GM10248 (cell line): ENCODE measurements at regions not wholly inside any gene's neighbourhood (a gene's known extent, or its start where the extent isn't known, plus 50 kb on each side); places are given as distances from the start of the nearest gene placed in this dataset.

Experiments
- CTCF ChIA-PET: fragments of 300-600 bp; sonication (Branson Sonifier 250); formaldehyde crosslinking; extraction: SDS; loops from one replicate; lab custom pipeline; 2021; ENCODE audit warnings: antibody characterized with exemption; lab: Yijun Ruan, JAX
- POLR2A ChIA-PET: fragments of 350-650 bp; sonication (Branson Sonifier 250); formaldehyde crosslinking; extraction: SDS; loops from one replicate; lab custom pipeline; 2020; ENCODE audit warnings: antibody characterized with exemption; lab: Yijun Ruan, JAX
- DNase-seq: peaks from one replicate; pipeline ENCODE4 v3.0.0; 2012; ENCODE audit errors: extremely low spot score
- TF ChIP-seq, protein P1 (sequence below): IDR thresholded peaks from 2 replicates; pipeline ENCODE4 v1.5.1; 2012; ENCODE audit warnings: mild to moderate bottlenecking, low read depth; ENCODE audit errors: extremely low read depth, missing control alignments, control extremely low read depth

DNA sequence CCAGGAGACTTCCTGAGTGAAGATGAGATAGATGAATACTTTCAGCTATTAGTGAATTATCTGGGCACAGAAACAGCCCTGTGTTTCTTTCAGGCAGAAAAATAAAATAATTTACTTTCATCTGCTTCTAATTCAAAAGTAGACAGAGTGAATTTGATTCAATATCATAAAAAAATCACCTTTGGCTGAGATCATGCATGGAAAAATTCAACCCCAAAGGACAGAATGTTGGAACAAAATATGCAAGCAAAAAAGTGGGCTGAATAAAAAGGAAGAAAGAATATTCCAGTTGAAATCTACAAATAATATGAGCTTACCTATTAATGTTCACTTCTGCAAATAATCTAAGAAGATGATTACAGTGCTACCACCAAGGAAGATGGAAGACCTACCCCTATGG lies 546.9 kb downstream of the TFAP2B start:
- DNase-seq, result no peak
- POLR2A ChIA-PET, result no interaction called here

DNA sequence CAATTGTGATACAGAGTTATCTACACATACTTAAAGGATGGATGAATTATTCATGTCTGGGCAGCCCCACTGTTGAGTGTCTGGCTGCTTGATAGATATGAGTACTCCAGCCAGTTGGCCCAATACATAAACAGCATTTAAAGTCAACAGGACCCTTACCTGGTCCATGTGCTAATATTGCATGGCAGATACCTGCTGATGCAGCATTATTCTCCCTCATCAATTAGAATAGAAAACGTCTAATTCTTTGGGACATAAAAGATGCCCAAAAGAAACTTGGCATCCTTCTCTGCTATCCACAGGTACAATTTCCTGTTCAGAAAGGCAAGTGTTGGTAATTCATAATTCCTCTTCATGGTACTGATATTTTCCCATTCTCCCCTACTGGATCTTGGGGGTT lies 550.8 kb downstream of the TFAP2B start:
- POLR2A ChIA-PET, result no interaction called here
- CTCF ChIA-PET, result interaction anchor here (1.4 kb wide), 1 partner anchor 20 kb away, joined by 4 read pairs; no protein-coding TSS in a partner anchor
- DNase-seq, result no peak
- TF ChIP-seq, protein P1, sequence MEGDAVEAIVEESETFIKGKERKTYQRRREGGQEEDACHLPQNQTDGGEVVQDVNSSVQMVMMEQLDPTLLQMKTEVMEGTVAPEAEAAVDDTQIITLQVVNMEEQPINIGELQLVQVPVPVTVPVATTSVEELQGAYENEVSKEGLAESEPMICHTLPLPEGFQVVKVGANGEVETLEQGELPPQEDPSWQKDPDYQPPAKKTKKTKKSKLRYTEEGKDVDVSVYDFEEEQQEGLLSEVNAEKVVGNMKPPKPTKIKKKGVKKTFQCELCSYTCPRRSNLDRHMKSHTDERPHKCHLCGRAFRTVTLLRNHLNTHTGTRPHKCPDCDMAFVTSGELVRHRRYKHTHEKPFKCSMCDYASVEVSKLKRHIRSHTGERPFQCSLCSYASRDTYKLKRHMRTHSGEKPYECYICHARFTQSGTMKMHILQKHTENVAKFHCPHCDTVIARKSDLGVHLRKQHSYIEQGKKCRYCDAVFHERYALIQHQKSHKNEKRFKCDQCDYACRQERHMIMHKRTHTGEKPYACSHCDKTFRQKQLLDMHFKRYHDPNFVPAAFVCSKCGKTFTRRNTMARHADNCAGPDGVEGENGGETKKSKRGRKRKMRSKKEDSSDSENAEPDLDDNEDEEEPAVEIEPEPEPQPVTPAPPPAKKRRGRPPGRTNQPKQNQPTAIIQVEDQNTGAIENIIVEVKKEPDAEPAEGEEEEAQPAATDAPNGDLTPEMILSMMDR, result no peak

More for the DNA sequence above, 546.9 kb downstream of the TFAP2B start:
- CTCF ChIA-PET, result interaction anchor here (1.3 to 1.8 kb wide), 2 partner anchors 27 to 29 kb away, joined by 3 to 4 read pairs; no protein-coding TSS in a partner anchor
- TF ChIP-seq, protein P1, result no peak

DNA sequence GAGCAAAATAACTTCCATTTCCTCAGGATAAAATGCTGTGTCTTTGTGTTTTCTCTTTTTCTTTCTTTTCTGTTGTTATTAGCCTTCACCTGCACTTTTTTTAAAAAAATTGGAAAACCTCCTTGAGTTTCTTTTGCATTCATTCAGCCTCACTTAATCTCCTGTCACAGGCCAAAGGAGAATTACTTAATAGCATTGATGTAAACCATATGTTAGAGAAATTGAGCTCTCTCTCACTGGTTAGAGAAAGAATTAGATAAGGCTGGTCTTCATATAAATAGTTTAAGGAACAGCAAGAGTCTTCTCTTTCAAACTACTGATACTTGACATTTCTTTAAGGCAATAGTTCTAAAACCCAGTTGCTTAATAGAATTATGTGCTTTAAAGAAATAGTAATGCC lies 564.2 kb downstream of the TFAP2B start:
- DNase-seq, result no peak
- ChIA-PET CTCF (no interaction called here), POLR2A (no interaction called here)
- TF ChIP-seq, protein P1, result no peak

DNA sequence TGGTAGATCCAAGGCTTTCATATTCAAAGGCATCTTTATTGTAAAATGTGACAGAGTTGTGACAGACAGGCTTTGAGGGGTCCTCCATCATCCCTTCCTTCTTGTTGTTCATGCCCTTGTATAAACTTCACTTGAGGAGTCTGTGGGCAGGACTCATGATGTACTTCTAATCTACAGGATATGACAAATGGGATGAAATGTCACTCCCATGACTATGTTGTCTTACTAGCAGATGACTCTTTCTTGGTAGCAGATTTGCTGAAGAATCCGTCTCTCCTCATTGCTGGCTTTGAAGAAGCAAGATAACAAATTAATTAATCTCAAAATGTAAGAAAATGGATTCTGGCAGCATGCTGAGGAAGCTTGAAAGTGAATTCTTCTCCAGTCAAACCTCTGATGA lies 566.1 kb downstream of the TFAP2B start:
- ChIA-PET CTCF (interaction anchor here (1.1 to 1.2 kb wide), 2 partner anchors 9 kb away, joined by 4 read pairs; no protein-coding TSS in a partner anchor), POLR2A (no interaction called here)
- TF ChIP-seq, protein P1, result no peak
- DNase-seq, result no peak

DNA sequence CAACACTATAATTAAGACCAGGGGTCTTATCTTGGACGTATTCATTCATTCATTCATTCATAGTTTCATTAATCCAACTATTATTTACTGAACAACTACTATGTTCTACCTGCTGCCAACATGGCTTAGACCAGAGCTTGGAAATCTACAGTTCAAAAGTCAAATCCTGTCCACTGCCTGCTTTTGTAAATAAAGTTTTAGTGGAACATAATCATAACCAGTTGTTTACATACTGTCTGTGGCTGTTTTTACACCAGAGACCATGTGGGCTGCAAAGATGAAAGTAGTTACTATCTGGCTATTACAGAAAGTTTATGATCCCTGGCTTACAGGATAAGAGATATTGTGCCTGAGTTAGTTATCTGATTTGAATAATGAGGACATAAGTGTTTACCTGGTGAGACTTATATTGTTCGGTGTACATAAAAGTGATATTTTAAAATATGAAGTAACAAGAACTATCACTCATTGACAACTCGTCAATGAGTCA lies 567.7 kb downstream of the TFAP2B start:
- POLR2A ChIA-PET, result no interaction called here
- CTCF ChIA-PET, result interaction anchor here (1.1 kb wide), 1 partner anchor 14 kb away, joined by 4 read pairs; no protein-coding TSS in a partner anchor
- TF ChIP-seq, protein P1, result no peak
- DNase-seq, result no peak

DNA sequence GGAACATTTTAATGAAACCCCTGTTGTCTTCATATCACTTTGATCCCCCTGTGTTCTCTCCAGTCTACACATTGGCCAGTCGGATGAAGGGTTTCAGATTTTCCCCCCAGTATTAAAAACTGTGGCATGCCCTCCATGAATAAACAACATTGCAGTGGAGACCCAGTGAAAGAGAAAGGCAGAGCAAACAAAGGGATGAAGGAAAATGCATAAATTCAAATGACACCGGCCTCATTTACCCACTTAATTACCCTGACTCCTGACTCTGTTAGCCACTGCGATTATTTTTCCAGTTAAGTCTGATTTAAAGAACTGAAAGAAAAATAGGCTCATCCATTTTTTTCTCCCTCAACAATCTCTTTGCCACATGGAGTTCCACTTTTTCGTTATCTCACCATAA lies 569.2 kb downstream of the TFAP2B start:
- ChIA-PET POLR2A (no interaction called here), CTCF (interaction anchor here (1.2 kb wide), 1 partner anchor 23 kb away, joined by 3 read pairs; no protein-coding TSS in a partner anchor)
- TF ChIP-seq, protein P1, result no peak
- no peak for DNase-seq
